Esophagus squamous epithelium (tissue), 4 donors: ENCODE measurements at regions not wholly inside any gene's neighbourhood (a gene's known extent, or its start where the extent isn't known, plus 50 kb on each side); places are given as distances from the start of the nearest gene placed in this dataset.

Source experiments
- POLR2A ChIP-seq, 4 donors: fragments of 450-650 bp; IDR thresholded peaks; one replicate each; pipeline ENCODE4 v1.6.1; 2017; ENCODE audit warnings: antibody characterized with exemption in 4 of 4, mild to moderate bottlenecking in 4 of 4, moderate library complexity in 3 of 4
- TF ChIP-seq, protein P1 (sequence below), 6 experiments: fragments of 450-650 bp in 4 of 6; fragments of 200-600 bp in 2 of 6; sonication (generic) in 2 of 6; IDR thresholded peaks; one replicate each; pipeline ENCODE4 v1.5.1; 2016 to 2019; ENCODE audit warnings: antibody characterized with exemption in 6 of 6, mild to moderate bottlenecking in 4 of 6, moderate library complexity in 4 of 6

DNA sequence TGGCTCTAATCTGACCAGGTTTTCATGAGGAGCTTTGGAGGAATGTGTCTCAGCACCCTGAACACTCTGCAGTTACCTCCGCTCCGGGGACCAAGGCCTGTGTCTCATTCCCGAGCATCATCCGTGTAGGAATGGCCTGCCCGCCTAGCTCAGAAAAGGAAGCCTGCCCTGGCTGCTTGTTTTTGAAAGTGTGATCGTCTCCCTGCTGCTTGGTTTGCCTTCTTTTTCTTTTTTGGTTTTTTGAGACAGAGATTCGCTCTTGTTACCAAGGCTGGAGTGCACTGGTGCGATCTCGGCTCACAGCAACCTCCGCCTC is 73.3 kb downstream of the CRLF2 start:
- no peak for TF ChIP-seq POLR2A (IDR thresholded peaks at IDR 0.05)
- TF ChIP-seq, protein P1, sequence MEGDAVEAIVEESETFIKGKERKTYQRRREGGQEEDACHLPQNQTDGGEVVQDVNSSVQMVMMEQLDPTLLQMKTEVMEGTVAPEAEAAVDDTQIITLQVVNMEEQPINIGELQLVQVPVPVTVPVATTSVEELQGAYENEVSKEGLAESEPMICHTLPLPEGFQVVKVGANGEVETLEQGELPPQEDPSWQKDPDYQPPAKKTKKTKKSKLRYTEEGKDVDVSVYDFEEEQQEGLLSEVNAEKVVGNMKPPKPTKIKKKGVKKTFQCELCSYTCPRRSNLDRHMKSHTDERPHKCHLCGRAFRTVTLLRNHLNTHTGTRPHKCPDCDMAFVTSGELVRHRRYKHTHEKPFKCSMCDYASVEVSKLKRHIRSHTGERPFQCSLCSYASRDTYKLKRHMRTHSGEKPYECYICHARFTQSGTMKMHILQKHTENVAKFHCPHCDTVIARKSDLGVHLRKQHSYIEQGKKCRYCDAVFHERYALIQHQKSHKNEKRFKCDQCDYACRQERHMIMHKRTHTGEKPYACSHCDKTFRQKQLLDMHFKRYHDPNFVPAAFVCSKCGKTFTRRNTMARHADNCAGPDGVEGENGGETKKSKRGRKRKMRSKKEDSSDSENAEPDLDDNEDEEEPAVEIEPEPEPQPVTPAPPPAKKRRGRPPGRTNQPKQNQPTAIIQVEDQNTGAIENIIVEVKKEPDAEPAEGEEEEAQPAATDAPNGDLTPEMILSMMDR (IDR thresholded peaks at IDR 0.05): no peak
